MCF 10A (cell line): ENCODE measurements at regions not wholly inside any gene's neighbourhood (a gene's known extent, or its start where the extent isn't known, plus 50 kb on each side); places are given as distances from the start of the nearest gene placed in this dataset.

Experiments used
- BruUV-seq: library from RNA; stranded (reverse); fragments of 400-500 nt; replicated peaks from 2 replicates; lab custom pipeline; 2021; lab: Mats Ljungman, UMichigan
- CTCF ChIA-PET: fragments of 300-600 bp; sonication (Branson Sonifier 250); formaldehyde crosslinking; extraction: SDS; loops from one replicate; lab custom pipeline; 2021; ENCODE audit warnings: antibody characterized with exemption, inconsistent platforms; lab: Yijun Ruan, JAX
- POLR2A ChIA-PET: fragments of 300-600, 350-650 bp; sonication (Branson Sonifier 250); formaldehyde crosslinking; extraction: SDS; loops from one replicate; lab custom pipeline; 2020; ENCODE audit warnings: antibody characterized with exemption, inconsistent platforms; lab: Yijun Ruan, JAX
- DNase-seq: peaks from one replicate; pipeline ENCODE4 v3.0.0-alpha.2; 2018; ENCODE audit not compliant: unreplicated experiment
- H3K27ac Mint-ChIP-seq: one replicate; pipeline ENCODE4 v1.8.0; 2022; ENCODE audit warnings: mild to moderate bottlenecking, low read depth, mixed read lengths; ENCODE audit not compliant: unreplicated experiment
- H3K27me3 Mint-ChIP-seq: one replicate; pipeline ENCODE4 v1.8.0; 2022; ENCODE audit warnings: mixed read lengths; ENCODE audit not compliant: insufficient read depth, unreplicated experiment
- H3K36me3 Mint-ChIP-seq: one replicate; pipeline ENCODE4 v1.8.0; 2022; ENCODE audit warnings: mild to moderate bottlenecking, moderate library complexity, mixed read lengths; ENCODE audit not compliant: insufficient read depth, unreplicated experiment
- H3K4me1 Mint-ChIP-seq: one replicate; pipeline ENCODE4 v1.8.0; 2022; ENCODE audit warnings: mixed read lengths; ENCODE audit not compliant: insufficient read depth, unreplicated experiment
- H3K4me3 Mint-ChIP-seq: one replicate; pipeline ENCODE4 v1.8.0; 2022; ENCODE audit warnings: mild to moderate bottlenecking, moderate library complexity, mixed read lengths; ENCODE audit not compliant: unreplicated experiment
- H3K9me3 Mint-ChIP-seq: one replicate; pipeline ENCODE4 v1.8.0; 2022; ENCODE audit warnings: mixed read lengths; ENCODE audit not compliant: unreplicated experiment
- intact Hi-C: fragments of 100-400 bp; cut with micrococcal nuclease; formaldehyde crosslinking; loops from 2 replicates; pipeline ENCODE4 v1.14.1; 2022
- TF ChIP-seq, protein P1 (sequence below): fragments of 200-600 bp; IDR thresholded peaks from one replicate; pipeline ENCODE4 v1.8.0; 2022; ENCODE audit warnings: antibody characterized with exemption, mild to moderate bottlenecking; ENCODE audit not compliant: unreplicated experiment

DNA sequence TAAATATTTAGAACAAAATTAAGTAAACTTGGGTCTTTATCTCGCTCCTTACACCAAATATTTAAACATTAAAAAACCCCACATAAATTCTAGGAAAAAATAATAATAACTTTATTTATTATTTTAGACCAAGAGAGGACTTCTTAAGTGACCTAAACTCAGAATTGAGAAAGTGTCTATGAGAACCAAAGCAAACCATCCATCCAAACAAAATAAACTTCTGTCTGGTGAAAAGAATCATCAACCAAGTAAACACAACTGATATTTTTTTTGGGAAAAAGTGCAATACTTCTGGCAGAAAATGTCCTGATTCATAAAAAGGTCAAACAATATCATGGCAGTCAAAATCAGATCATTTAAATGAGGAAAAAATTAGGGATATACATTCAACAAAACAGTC is 533.0 kb downstream of the SPRY1 start:
- no peak for DNase-seq
- ChIA-PET CTCF (no interaction called here), POLR2A (no interaction called here)
- intact Hi-C loops, result no loop called here
- Mint-ChIP-seq H3K4me1 (no peaks in the 10 kb centered on the region), H3K9me3 (peaks cover 6% of the 10 kb centered on the region), H3K27ac (no peak overlapping the region), H3K27me3 (no peaks in the 10 kb centered on the region), H3K36me3 (no peaks in the 10 kb centered on the region), H3K4me3 (no peak overlapping the region)
- TF ChIP-seq, protein P1, sequence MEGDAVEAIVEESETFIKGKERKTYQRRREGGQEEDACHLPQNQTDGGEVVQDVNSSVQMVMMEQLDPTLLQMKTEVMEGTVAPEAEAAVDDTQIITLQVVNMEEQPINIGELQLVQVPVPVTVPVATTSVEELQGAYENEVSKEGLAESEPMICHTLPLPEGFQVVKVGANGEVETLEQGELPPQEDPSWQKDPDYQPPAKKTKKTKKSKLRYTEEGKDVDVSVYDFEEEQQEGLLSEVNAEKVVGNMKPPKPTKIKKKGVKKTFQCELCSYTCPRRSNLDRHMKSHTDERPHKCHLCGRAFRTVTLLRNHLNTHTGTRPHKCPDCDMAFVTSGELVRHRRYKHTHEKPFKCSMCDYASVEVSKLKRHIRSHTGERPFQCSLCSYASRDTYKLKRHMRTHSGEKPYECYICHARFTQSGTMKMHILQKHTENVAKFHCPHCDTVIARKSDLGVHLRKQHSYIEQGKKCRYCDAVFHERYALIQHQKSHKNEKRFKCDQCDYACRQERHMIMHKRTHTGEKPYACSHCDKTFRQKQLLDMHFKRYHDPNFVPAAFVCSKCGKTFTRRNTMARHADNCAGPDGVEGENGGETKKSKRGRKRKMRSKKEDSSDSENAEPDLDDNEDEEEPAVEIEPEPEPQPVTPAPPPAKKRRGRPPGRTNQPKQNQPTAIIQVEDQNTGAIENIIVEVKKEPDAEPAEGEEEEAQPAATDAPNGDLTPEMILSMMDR, result no peak
- BruUV-seq, result no TSS peak

DNA sequence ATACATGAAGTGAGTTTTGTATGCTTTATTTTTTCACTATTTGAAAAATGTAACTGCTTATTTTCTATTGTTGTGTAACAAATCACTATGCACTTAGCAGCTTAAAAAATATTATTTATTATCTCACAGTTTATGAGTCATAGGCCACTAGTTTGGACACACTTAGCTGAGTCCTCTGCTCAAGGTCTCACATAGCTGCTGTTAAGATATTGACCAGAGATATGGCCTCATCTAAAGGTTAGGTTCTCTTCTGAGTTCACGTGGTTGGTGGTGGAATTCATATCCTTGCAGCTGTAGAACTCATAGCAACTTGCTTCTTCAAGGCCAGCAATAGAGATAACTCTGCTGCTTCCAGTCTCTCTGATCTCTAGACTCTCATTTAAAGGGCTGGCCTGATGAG is 534.4 kb downstream of the SPRY1 start:
- Mint-ChIP-seq H3K36me3 (no peaks in the 10 kb centered on the region), H3K27me3 (no peaks in the 10 kb centered on the region), H3K27ac (no peak overlapping the region), H3K9me3 (peaks cover 6% of the 10 kb centered on the region), H3K4me3 (no peak overlapping the region), H3K4me1 (no peaks in the 10 kb centered on the region)
- no TSS peak for BruUV-seq
- peak; percentile 3 for DNase-seq
- TF ChIP-seq, protein P1, result no peak
- CTCF ChIA-PET, result interaction anchor here (0.5 kb wide), 1 partner anchor 158 kb away, joined by 4 read pairs; no protein-coding TSS in a partner anchor
- intact Hi-C loops, result no loop called here
- POLR2A ChIA-PET, result no interaction called here

DNA sequence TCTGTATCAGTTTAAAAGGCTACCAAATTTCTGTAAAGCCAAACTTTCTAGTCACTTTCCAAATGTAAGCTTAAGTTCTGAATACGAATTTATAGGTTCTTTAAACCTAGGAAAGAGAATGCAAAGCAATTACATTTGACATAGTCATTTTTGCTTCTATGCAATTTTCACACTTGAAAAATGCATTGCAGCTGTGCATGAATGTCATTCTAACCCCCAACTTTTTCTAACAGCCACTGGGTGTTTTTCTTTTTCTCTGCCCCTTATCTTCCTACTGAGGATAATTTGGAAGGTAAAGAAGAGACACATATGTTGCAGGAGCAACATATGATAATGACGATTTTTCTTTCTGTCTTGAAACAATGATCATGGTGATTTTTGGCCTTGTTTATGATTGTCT is 537.5 kb downstream of the SPRY1 start:
- no peak overlapping the region for H3K27ac Mint-ChIP-seq
- BruUV-seq, result no TSS peak
- H3K4me1 Mint-ChIP-seq, result no peaks in the 10 kb centered on the region
- peaks cover 6% of the 10 kb centered on the region for H3K9me3 Mint-ChIP-seq
- H3K27me3 Mint-ChIP-seq, result no peaks in the 10 kb centered on the region
- POLR2A ChIA-PET, result no interaction called here
- no peak overlapping the region for H3K4me3 Mint-ChIP-seq
- intact Hi-C loops, result no loop called here
- TF ChIP-seq, protein P1, result no peak
- CTCF ChIA-PET, result interaction anchor here (1.1 kb wide), 1 partner anchor 17 kb away, joined by 3 read pairs; no protein-coding TSS in a partner anchor
- no peak for DNase-seq
- H3K36me3 Mint-ChIP-seq, result no peaks in the 10 kb centered on the region

DNA sequence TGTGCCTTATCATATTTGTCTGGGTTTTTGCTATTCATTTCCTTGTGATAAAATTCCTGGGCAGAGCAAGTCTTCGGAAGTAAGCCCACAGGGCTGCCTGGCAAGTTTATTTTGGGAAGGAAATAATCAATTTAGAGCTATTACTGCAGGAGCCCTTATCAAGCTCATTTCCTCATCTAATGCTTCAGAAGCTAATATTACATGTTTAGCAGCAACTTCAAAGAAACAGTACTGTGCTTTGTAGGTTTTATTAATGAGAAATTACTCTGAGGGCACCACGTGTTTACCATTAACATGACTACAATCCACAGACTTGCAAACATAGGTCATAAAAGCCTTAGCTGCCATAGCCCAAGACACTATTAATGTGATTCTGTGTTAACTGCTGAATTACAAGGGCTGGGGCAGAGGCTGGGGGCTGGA is 540.0 kb downstream of the SPRY1 start:
- Mint-ChIP-seq H3K4me3 (no peak overlapping the region), H3K27ac (no peak overlapping the region), H3K4me1 (no peaks in the 10 kb centered on the region), H3K27me3 (no peaks in the 10 kb centered on the region), H3K9me3 (no peaks in the 10 kb centered on the region), H3K36me3 (no peaks in the 10 kb centered on the region)
- CTCF ChIA-PET, result interaction anchor here (1.5 kb wide), 1 partner anchor 23 kb away, joined by 4 read pairs; no protein-coding TSS in a partner anchor
- intact Hi-C loops, result no loop called here
- no peak for DNase-seq
- no TSS peak for BruUV-seq
- TF ChIP-seq, protein P1, result no peak
- POLR2A ChIA-PET, result no interaction called here
